HG03460 (cell line): ENCODE measurements at regions not wholly inside any gene's neighbourhood (a gene's known extent, or its start where the extent isn't known, plus 50 kb on each side); places are given as distances from the start of the nearest gene placed in this dataset.
"Not testable (repeated sequence)": the region's sequence is repeated elsewhere in the genome, so short reads cannot be mapped to it uniquely, and the experiment has no call there.

Source experiments
- ATAC-seq: cut with Tn5 transposase; IDR thresholded peaks from one replicate; pipeline ENCODE4 v1.9.1; 2021; ENCODE audit not compliant: unreplicated experiment

DNA sequence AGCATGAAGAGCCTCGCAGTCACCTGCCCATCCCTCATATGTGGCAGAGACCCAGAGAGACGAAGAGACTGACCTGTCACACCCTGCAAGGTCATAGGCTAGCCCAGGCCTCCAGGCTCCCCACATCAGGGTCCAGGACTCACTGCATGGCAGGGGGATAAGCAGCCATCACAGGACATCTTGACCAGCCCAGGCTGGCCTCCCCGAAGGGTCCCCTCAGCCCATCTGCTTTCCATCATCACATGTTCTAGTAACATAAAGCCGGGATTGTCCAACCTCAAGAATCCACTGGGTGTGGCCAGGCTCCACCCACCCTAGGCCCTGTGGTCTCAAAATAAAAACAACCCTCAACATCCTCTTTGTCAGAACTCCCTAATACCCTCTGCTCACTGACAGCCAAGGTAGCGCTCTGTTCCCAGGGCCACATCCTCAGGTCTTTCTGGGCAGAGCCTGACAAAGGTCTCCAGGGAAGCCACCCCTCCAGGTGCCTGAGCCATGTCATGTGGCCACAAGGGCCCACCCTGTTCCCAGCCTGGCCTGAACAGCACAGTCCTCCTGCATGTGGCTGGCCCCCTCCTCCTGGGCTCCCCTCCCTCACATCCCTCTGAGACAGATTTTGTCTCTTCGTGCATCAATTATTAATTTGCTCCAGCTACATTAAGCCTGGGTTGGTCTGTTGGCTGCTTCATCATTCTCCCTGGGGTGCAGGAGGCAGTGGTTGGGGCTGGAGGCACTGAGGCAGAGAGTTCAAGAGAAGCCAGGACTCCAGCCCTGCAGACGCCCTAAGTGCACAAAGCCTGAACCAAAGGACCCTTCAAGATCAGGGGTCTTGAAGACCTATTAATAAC lies 131.8 kb upstream of the UNC5B start:
- no peak for ATAC-seq

DNA sequence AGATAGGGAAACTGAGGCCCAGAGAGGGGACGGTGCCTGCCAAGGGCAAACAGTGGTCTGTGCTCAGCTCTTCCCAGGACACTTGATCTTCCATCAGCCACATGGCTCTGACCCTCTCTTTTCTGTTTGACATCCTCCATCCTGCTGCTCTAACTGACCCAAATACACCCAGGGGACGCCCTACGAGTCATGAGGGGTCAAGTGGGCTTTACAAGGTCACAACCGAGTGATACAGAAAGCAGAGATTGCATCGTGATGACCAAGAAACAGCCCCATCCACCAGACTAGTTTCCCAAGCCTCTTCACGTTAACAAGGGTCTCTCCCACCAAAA lies 131.2 kb upstream of the UNC5B start:
- no peak for ATAC-seq

DNA sequence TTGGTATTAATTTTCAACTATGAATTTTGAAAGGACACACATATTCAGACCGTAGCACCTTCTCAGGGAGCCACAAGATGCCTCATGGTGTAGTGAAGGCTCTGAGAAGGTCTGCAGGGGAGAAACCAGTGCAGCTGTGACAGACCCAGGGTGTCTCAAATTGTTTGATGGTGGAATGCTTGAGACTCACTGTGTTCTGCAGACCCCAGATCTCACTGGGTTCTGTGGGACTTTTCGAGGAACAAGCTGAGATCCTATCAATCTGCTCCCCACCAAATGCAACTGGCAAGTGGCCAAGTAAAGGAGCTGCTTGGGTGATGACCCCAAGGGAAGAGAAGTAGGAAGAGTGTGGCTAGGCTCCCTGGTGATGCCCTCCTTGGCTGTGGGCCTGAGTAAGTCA lies 130.5 kb upstream of the UNC5B start:
- no peak for ATAC-seq

DNA sequence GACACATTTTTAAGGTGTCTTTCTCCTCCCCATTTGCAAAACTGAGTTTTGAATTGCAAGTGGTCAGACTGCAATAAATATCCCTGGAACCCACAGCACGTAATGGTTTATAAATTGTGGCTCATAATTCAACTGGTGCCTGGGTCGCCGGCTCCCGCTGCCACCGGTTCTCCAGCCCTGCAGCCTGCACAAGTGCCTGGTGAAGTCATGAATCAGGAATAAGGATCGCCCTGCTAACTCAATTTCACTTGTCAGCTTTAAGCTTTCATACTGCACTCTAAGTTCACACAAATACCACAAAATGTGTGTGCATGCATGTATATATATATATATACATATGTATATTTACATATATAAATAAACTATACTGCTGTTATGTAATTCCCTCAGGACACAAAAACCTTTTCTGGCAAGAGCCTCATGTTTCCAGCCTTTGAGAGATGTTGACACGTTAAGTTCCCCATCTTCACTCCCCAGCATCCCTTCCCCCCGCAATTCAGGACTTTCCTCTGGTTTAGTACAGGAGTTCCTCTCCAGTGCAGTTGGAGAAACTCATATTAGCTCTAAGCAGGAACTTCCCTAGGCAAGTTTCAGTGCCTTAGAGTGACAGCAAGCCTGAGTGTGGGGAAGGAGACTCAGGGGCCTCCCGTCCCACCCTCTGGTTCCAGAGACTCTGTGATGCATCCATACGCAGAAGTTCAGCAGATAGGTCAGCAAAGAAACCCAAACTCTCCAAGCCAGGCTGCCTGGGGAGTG lies 129.2 kb upstream of the UNC5B start:
- no peak for ATAC-seq

DNA sequence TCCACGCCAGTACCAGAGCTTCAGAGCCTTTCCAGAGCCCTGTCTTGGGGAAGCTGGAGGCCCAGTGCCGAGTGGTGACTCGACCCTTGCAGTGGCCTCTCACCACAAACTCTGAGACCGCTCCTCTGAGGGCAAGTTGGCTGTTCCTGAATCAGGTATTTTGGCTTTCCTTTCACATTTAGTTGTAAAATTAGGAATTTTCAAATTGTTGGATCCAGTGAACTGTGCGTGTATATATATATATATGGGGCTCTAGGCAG lies 128.7 kb upstream of the UNC5B start:
- no peak for ATAC-seq

DNA sequence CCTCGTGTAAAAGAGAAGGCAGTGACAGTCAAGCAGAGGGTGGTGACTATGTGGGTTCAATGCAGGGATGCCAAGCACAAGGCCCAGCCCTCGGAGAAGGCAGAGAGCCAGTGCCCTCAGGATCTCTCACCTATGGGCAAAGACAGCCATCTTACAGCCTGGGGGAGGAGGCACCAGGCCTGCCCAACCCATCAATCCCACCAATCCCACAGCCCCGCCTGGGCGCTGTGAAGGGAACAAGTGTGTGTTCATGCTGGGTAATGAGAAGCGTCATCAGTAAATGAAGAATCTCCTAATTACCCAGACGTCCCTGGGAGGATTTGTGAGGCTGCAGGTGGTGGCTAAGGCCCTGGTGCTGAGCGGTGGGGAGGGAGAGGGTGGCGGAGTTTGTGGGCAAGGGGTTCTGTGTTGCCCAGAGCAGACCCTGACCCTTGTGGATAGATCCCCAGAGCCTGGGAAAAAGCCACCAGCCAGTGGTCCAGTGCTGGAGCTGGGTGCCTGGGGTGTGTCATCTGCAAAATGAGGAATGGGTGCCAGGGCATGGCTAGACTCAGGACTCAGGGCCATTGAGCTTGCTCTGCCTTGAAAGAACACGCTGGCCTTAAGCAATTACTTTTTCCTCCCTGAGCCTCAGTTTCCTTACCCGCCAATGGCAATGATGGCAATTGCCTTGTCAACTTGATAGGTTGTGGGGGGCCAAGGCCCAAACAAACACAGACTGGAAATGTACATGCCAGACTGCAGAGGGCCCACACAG lies 128.1 kb upstream of the UNC5B start:
- ATAC-seq: no peak

DNA sequence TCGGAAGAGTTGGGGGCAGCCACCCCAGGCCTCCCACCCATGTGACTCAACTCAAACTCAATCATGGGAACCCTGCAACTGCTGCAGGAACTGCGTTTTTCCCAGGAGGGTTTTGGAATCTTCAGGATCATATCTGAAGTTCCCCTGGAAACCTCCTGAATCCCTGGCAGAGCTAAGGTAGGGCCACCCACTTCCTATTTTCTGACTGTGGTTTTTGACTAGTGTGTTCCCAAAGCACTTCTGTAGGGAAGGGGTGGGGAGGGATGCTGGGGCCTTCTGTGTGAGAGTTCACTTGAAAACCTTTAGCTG lies 127.6 kb upstream of the UNC5B start:
- ATAC-seq: no peak

DNA sequence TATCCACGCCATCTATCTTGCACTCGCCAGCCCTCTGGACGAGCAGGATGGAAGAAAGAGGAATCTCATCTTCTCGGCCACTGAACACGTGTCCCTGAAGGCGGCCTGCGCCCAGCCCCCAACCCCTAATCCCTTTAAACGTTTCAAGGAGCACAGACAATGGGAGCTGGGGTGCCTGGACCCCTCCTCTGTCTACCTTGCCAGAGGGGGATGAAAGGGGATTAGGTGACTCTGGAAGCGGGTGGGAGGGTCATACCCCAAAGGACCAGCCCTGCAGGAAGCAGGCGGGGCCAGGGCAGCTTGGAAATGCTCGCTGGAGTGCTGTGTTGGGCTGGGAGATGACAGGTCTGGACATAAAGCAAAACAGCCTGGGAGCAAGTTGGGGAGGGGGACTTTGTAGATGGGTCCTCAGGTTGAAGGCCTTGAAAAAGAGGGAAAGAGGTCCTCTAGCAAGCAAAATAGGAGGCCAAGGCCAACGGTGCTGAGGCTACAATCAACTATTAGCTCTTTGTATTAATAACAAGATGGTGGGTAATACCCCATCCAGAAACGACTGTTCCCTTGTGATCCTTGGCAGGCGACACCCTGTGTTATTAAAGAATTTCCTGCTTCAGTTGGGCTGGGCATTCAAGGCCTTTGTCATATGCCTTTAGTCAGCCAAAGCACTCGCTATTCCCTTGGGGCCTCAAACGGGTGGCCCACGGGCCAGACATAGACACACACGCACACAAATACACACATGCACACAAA lies 126.5 kb upstream of the UNC5B start:
- no peak for ATAC-seq

DNA sequence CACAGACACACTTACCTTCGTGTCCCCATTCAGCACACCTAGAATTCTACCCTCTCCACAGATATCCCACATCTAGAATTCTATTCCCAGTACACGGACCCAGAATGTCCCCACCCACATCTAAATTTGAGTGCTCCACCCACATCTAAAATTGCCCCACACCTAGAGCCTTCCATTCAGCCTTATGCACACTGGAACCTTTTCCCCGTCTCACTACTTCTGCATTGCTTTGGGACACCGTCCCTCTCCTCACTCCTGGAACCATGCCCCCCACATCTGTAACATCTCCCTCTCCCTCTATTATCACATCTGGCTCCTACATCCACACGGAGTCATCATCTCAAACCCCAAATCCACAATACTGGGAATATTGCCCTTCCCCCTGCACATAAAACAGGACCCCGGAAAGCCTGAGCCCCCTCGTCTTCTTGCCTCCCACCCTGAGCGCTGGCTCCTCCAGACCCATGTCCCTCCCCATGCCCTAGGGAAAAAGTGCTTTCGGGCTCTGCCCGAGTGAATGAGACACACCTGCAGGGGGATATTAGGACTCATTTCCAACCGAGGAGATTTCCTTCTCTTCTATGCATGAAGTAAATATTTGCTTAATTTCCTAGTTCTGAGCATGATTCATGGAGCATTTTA lies 125.8 kb upstream of the UNC5B start:
- no peak for ATAC-seq

DNA sequence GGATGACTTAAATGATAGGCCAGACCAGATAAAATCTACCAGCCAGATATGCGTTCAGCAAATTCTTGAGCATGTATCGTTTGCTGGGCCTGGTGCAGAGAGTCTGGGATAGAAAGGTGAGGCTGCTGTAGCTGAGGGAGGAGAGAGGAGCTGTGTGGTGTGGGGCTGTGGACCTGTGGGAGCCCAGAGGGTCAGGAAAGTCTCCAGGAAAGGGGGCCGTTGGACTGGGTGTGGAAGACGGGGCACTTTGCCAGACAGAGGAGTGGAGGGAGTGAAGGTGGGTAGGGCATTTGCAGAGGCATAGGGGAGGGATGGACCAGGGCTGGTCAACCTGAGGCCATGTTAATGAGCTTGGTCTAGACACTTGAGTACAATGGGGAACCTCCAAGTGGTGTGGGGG lies 124.7 kb upstream of the UNC5B start:
- ATAC-seq: no peak

DNA sequence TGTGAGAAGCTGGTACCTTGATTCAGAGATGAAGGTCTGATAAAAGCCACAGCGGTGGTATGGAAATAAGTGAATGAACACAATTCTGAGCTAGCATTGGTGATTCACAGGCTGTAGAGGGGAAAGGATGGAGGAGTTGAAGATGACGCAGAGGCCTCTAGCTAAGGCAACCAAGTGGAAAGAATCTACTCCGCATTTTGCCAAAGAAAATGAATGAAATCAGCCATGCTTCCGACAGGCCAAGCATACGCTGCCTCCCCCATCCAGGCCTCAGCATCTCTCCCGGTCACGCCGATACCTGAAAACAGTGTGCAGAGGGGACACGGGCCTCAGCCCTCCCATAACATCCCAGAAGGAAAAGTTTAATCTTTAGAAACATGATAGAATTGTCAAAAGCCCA lies 124.3 kb upstream of the UNC5B start:
- ATAC-seq: no peak

DNA sequence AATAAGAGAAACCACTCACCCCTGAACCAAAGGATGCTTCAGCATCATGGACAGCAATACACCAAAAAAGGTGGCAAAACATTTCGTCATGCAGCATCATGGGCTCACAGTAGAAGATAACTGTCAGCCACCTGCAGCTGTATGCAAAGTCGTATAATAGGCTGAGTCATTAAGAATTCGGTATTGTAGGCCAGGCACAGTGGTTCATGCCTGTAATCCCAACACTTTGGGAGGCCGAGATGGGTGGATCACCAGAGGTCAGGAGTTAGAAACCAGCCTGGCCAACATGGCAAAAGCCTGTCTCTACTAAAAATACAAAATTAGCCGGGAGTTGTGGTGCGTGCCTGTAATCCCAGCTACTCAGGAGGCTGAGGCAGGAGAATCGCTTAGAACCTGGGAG lies 123.8 kb upstream of the UNC5B start:
- ATAC-seq: not testable (repeated sequence)

DNA sequence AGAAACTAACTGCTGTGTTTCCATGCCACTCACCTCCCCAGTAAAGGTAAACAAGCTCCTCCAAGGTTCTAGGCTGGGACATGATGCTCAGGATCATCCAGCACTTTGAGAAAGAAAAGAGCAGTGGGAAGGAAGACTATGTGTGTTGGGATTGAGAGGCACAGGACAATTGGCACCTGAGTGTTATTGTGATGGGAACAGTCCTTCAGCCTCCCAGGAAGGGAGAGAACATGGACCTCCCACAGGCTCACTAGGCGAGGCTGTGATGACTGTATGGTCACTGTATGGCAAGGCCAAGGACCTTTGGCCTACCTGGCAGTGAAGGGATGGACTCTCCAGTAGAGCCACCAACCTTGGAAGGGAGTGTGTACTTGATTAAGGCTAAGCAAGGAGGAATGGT lies 123.2 kb upstream of the UNC5B start:
- ATAC-seq: no peak

DNA sequence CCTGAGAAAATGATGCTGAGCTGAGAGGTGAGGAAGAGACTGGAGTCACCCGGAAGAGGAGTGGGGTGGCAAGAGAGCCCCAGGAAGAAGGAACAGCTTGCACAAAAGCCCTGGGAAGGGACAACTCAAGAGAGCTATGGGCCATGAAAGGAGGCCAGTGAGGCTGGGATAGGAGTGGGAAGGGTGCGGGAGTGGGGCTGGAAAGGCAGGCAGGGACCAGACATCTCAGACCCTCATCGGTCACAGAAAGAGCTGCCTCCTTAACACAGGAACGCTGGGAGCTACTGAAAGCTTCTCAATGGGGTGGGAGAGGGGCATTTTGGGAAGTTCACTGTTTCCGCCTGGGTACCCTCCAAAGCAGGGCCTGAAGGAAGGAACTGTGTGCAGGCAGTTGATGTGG lies 122.0 kb upstream of the UNC5B start:
- ATAC-seq: no peak

DNA sequence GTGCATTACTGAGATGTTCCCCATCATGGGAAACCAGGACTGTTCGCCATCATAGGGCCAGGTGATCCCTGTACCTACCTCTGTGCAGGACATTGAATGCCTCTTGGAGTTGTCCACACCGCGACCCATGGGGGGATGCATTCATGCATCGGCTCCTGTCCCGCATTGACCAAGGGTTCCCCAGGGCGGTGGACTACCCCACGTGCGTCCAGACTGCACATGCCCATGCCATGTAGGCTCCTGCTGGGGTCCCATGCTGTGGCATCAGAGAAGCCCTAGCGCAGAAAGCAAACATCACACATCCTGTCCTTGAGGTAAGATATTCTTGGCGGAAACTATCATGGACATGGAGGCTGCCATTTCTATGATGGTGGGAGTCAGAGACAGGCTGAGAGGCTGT lies 121.6 kb upstream of the UNC5B start:
- no peak for ATAC-seq

DNA sequence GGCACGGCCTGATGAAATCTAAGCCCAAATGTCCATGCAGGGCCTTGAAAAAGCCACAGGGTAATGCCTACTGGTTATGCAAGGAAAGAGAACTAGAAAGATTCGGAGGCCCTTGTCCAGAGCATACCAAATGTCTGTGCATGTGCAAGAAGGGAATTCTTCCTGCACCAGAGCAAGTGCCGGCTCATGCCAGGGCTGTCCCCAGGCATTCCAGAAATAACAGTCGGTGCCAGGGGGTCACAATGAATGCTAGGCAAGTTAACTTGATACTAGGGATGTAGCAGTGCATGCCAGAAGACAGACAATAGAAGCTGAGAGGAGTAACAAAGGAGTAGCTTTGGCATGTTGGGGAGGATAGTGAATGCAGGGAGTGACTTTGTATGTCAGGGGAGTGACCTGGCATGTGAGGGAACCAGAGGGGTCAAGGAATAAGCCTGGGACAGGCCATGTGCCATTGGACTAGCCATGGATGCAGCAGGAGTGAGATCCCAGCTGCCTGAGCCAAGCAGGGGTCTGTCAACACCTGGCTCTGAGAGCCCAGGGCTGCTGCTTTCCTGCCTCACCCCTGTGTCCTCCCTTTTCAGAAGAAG lies 119.5 kb upstream of the UNC5B start:
- ATAC-seq: no peak

DNA sequence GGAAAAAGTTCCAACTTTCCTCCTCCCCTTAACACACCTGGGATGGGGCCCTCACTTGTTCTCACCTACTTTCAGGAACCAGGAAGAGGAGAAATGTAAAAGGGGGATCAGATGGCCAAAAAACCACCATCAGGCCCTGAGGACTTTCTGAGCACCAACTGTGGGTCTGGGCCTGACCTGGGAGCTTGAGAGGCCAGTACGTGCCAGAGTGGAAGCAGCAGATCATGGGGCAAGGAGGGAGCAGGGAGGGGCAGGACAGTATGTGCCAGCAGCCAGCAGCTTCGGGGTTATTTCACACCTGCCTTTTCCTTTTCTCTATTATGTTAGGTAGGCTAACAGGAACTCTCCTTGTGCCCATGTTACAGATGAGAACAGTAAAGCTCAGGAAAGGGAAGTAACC lies 118.8 kb upstream of the UNC5B start:
- no peak for ATAC-seq

DNA sequence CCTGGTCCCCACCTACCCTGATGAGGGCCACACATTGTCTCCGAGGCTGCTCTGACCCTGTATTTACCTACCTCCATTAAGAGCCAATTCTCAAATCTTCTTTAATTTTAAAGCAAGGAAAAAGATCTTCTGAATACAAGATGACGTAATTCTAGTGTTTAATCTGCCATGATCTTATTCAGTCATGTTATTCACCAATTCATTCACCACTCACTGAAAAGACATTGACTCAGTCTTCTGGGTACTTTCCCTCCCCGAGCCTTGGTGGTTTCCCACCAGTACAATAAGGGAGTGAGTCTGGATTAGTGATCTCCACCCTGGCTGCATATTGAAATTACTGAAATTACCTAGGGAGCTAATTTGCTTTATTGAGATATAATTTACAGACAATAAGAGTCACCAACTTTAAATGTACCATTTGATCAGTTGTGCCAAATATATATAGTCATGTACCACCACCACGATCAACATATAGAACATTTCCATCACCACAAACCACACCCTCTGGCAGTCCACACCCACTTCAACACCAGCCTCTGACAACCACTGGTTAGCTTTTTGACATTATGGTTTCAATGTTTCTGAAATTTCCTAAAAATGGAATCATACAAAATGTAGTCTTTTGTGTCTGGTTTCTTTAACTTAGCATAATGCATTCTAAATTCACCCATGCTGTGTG lies 117.5 kb upstream of the UNC5B start:
- no peak for ATAC-seq

DNA sequence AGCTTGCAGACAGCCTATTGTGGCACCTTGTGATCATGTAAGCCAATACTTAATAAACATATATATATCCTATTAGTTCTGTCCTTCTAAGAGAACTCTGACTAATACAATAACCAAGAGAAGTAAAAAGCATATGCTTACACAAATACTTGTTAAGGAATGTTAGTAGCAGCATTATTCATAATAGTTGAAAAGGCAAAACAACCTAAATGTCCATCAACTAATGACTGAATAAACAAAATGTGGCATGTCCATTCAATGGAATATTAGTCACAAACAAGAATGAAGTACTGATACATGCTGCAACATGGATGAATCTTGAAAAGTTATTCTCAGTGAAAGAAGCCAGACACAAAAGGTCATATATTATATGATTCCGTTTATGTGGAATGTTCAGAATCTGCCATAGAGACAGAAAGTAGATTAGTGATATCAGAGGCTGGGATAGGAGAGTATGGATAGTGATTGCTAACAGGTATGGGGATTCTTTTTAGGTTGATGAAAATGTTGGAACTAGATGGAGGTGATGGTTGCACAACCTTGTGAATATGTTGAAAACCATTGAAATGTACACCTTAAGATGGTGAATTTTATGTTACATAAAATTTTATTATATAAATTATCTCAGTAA lies 112.5 kb upstream of the UNC5B start:
- no peak for ATAC-seq

DNA sequence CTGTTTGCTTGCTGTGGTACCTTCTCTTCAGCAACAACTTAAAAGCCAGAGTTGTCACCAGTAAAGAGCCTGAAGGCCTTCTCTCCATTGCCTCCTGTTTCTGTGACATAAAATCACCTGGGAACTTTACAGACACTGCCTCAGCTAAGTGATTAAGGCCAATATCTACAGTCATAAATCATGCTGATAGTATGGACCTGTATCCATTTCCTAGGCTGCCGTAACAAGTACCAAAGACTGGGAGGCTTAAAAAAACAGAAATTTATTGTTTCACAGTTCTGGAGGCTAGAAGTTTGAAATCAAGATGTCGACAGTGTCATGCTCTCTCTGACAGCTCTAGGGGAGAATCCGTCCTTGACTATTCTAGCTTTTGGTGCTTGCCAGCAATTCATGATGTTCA lies 108.4 kb upstream of the UNC5B start:
- no peak for ATAC-seq
